ENCODE measurements at regions not wholly inside any gene's neighbourhood (a gene's known extent, or its start where the extent isn't known, plus 50 kb on each side); places are given as distances from the start of the nearest gene placed in this dataset.

- H3K27me3 ChIP-seq (ENCODE audit: low read depth) = no peaks in the 10 kb centered on the region
- no peak overlapping the region for H3K27ac ChIP-seq
- DNase-seq (no peak), ATAC-seq (no peak)
- intact Hi-C loops (cut with DNase I) = no loop called here
- TF ChIP-seq CTCF (IDR thresholded peaks at IDR 0.05) = no peak
- no peaks in the 10 kb centered on the region for H3K9me3 ChIP-seq
- H3K4me3 ChIP-seq = no peak overlapping the region
- H3K36me3 ChIP-seq = no peaks in the 10 kb centered on the region
- H3K4me1 ChIP-seq = no peaks in the 10 kb centered on the region
These were observed 427.7 kb downstream of the MDFIC start for GRCh38 chr7:115349635-115350034.

- no peaks in the 10 kb centered on the region for H3K9me3 ChIP-seq
- H3K4me1 ChIP-seq = no peaks in the 10 kb centered on the region
- H3K27me3 ChIP-seq (ENCODE audit: low read depth) = no peaks in the 10 kb centered on the region
- H3K36me3 ChIP-seq = no peaks in the 10 kb centered on the region
- intact Hi-C loops (cut with DNase I) = no loop called here
- H3K27ac ChIP-seq = no peak overlapping the region
- no peak overlapping the region for H3K4me3 ChIP-seq
- DNase-seq (no peak), ATAC-seq (no peak)
- no peak for TF ChIP-seq CTCF (IDR thresholded peaks at IDR 0.05)
These were observed 424.8 kb downstream of the MDFIC start for GRCh38 chr7:115346685-115347084.

GRCh38 chr7:115340828-115341227 lies 418.9 kb downstream of the MDFIC start:
- no peak overlapping the region for H3K27ac ChIP-seq
- no peaks in the 10 kb centered on the region for H3K4me1 ChIP-seq
- intact Hi-C loops (cut with DNase I) = no loop called here
- H3K27me3 ChIP-seq (ENCODE audit: low read depth) = no peaks in the 10 kb centered on the region
- TF ChIP-seq CTCF (IDR thresholded peaks at IDR 0.05) = peak; percentile 10
- H3K4me3 ChIP-seq = no peak overlapping the region
- H3K36me3 ChIP-seq = no peaks in the 10 kb centered on the region
- no peaks in the 10 kb centered on the region for H3K9me3 ChIP-seq
- DNase-seq (no peak), ATAC-seq (no peak)

- no peaks in the 10 kb centered on the region for H3K9me3 ChIP-seq
- intact Hi-C loops (cut with DNase I) = no loop called here
- no peak overlapping the region for H3K27ac ChIP-seq
- H3K36me3 ChIP-seq = no peaks in the 10 kb centered on the region
- H3K27me3 ChIP-seq (ENCODE audit: low read depth) = no peaks in the 10 kb centered on the region
- no peak for TF ChIP-seq CTCF (IDR thresholded peaks at IDR 0.05)
- H3K4me1 ChIP-seq = no peaks in the 10 kb centered on the region
- no peak overlapping the region for H3K4me3 ChIP-seq
- ATAC-seq (no peak), DNase-seq (no peak)
These were observed 416.1 kb downstream of the MDFIC start for GRCh38 chr7:115338016-115338415.

GRCh38 chr7:115332691-115333090 lies 410.8 kb downstream of the MDFIC start:
- ATAC-seq = no peak
- H3K27me3 ChIP-seq (ENCODE audit: low read depth) = no peaks in the 10 kb centered on the region
- intact Hi-C loops (cut with DNase I) = no loop called here
- no peaks in the 10 kb centered on the region for H3K36me3 ChIP-seq
- TF ChIP-seq CTCF (IDR thresholded peaks at IDR 0.05) = no peak
- no peaks in the 10 kb centered on the region for H3K9me3 ChIP-seq
- H3K4me3 ChIP-seq = no peak overlapping the region
- no peak overlapping the region for H3K27ac ChIP-seq
- no peaks in the 10 kb centered on the region for H3K4me1 ChIP-seq
- DNase-seq = no peak

GRCh38 chr7:115329006-115329405 lies 407.1 kb downstream of the MDFIC start:
- no peak for TF ChIP-seq CTCF (IDR thresholded peaks at IDR 0.05)
- Histone ChIP-seq H3K36me3 (no peaks in the 10 kb centered on the region), H3K9me3 (no peaks in the 10 kb centered on the region), H3K27ac (no peak overlapping the region), H3K4me1 (no peaks in the 10 kb centered on the region), H3K27me3 (ENCODE audit: low read depth) (no peaks in the 10 kb centered on the region), H3K4me3 (no peak overlapping the region)
- ATAC-seq = no peak
- intact Hi-C loops (cut with DNase I) = no loop called here
- DNase-seq = no peak

Data from lower lobe of right lung (tissue), 2 donors.